Lower leg skin (tissue), 3 donors: ENCODE measurements at regions not wholly inside any gene's neighbourhood (a gene's known extent, or its start where the extent isn't known, plus 50 kb on each side); places are given as distances from the start of the nearest gene placed in this dataset.

ENCODE experiments used
- POLR2A ChIP-seq, 2 donors: fragments of 450-650 bp; IDR thresholded peaks; one replicate each; pipeline ENCODE4 v1.6.1; 2016 to 2017; ENCODE audit warnings: antibody characterized with exemption in 2 of 2, mild to moderate bottlenecking in 1 of 2, moderate library complexity in 1 of 2
- TF ChIP-seq, protein P1 (sequence below), 3 donors: fragments of 450-650 bp; IDR thresholded peaks; one replicate each; pipeline ENCODE4 v1.5.1; 2016; ENCODE audit warnings: antibody characterized with exemption in 3 of 3, mild to moderate bottlenecking in 3 of 3, moderate library complexity in 2 of 3

DNA sequence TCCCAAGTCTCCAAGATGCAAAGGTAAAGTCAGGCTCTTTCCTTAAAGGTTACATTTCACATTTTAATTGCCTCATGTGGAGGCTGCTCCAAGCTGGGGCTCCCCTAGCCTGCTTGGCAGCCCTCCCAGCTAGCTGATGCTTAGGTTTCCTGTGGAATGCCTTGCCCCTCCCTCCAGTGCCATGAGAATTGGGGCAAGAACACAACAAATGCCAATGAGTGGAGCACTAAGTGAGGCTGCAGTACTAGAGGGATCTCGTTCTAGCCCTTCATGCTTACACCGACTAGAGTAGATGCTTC lies 597.7 kb downstream of the MID1IP1 start:
- TF ChIP-seq, protein P1, sequence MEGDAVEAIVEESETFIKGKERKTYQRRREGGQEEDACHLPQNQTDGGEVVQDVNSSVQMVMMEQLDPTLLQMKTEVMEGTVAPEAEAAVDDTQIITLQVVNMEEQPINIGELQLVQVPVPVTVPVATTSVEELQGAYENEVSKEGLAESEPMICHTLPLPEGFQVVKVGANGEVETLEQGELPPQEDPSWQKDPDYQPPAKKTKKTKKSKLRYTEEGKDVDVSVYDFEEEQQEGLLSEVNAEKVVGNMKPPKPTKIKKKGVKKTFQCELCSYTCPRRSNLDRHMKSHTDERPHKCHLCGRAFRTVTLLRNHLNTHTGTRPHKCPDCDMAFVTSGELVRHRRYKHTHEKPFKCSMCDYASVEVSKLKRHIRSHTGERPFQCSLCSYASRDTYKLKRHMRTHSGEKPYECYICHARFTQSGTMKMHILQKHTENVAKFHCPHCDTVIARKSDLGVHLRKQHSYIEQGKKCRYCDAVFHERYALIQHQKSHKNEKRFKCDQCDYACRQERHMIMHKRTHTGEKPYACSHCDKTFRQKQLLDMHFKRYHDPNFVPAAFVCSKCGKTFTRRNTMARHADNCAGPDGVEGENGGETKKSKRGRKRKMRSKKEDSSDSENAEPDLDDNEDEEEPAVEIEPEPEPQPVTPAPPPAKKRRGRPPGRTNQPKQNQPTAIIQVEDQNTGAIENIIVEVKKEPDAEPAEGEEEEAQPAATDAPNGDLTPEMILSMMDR (IDR thresholded peaks at IDR 0.05), result no peak
- no peak for TF ChIP-seq POLR2A (IDR thresholded peaks at IDR 0.05)
